ENCODE measurements at regions not wholly inside any gene's neighbourhood (a gene's known extent, or its start where the extent isn't known, plus 50 kb on each side); places are given as distances from the start of the nearest gene placed in this dataset.

DNA sequence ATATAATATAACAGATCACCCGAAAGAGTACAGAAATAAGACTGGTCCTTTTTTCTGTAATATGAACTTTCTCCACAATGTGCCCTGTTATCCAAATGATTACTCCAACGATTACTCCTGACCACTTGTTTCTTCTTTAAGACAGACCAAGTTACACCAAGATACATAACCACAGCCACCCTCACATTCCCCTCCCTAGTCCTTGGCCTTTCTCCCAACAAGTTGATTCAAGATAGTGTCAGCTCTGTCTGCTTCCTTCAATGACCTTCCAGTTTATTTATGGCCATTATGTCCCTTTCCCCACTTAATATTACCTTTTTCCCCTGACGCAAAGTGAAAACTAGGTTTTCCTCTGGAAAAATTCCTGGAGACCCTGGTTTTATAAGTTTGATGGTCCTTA lies 397.2 kb downstream of the FAM47B start:
- Histone ChIP-seq H3K27me3 (ENCODE audit: control insufficient read depth, insufficient read depth, low read length) (no peaks in the 10 kb centered on the region), H3K27ac (no peak overlapping the region), H2AFZ (no peak overlapping the region), H3K36me3 (ENCODE audit: control insufficient read depth, insufficient read depth, low read length) (no peaks in the 10 kb centered on the region), H3K4me1 (no peaks in the 10 kb centered on the region), H3K9ac (no peak overlapping the region), H3K9me3 (ENCODE audit: control insufficient read depth, low read length) (no peaks in the 10 kb centered on the region), H3K4me3 (ENCODE audit: low read depth, low read length) (no peak overlapping the region), H3K79me2 (no peaks in the 10 kb centered on the region), H3K4me2 (ENCODE audit: low read length) (no peak overlapping the region)
- no peak for TF ChIP-seq CTCF (IDR thresholded peaks at IDR 0.05)

- H3K36me3 ChIP-seq (ENCODE audit: control insufficient read depth, insufficient read depth, low read length): no peaks in the 10 kb centered on the region
- H3K4me2 ChIP-seq (ENCODE audit: low read length): no peak overlapping the region
- H3K4me3 ChIP-seq (ENCODE audit: low read depth, low read length): no peak overlapping the region
- TF ChIP-seq CTCF (IDR thresholded peaks at IDR 0.05): no peak
- no peak overlapping the region for H3K27ac ChIP-seq
- no peak overlapping the region for H3K9ac ChIP-seq
- no peaks in the 10 kb centered on the region for H3K4me1 ChIP-seq
- H3K27me3 ChIP-seq (ENCODE audit: control insufficient read depth, insufficient read depth, low read length): no peaks in the 10 kb centered on the region
- no peaks in the 10 kb centered on the region for H3K9me3 ChIP-seq (ENCODE audit: control insufficient read depth, low read length)
- H3K79me2 ChIP-seq: no peaks in the 10 kb centered on the region
- H2AFZ ChIP-seq: no peak overlapping the region
These were observed 397.9 kb downstream of the FAM47B start for GRCh38 chrX:35340465-35340864.

GRCh38 chrX:35351212-35351611 lies 408.6 kb downstream of the FAM47B start:
- Histone ChIP-seq H3K9ac (no peak overlapping the region), H3K9me3 (ENCODE audit: control insufficient read depth, low read length) (no peaks in the 10 kb centered on the region)

DNA sequence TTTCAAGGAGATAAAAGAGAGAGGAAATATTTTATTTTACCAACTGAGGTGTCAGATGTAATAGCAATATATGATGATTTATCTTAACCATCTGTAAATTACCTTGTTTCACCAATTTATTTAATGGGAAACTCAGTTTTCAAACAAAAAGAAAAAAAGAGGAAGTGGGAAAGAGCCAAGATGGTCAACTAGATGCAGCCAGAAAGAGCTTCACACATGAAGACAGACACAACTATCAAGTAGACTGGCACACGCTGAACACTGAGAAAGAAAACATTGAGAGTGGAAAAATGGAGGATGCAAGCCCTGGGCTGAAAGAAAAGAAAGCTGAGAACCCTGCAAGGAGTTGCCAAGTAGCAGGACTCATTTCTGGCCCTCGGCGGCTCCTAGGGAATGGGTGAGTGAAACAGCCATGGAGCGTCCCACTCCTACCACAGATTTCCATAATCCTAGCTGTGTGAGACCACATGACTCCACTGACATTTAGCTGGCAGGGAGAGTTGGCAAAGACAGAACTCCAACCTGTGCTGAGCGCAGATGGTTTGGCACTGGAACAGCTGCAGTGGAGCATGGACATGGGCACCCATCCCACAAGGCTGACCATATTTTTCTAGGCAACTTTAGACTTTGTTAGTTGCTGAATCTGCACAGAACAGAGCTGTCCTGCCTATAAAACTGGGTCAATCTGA lies 409.3 kb downstream of the FAM47B start:
- no peak overlapping the region for H3K4me2 ChIP-seq (ENCODE audit: low read length)
- H2AFZ ChIP-seq: no peak overlapping the region
- H3K4me3 ChIP-seq (ENCODE audit: low read depth, low read length): no peak overlapping the region
- TF ChIP-seq CTCF (IDR thresholded peaks at IDR 0.05): no peak
- no peak overlapping the region for H3K27ac ChIP-seq
- no peak overlapping the region for H3K9ac ChIP-seq
- H3K9me3 ChIP-seq (ENCODE audit: control insufficient read depth, low read length): no peaks in the 10 kb centered on the region
- H3K36me3 ChIP-seq (ENCODE audit: control insufficient read depth, insufficient read depth, low read length): no peaks in the 10 kb centered on the region
- H3K79me2 ChIP-seq: no peaks in the 10 kb centered on the region
- no peaks in the 10 kb centered on the region for H3K27me3 ChIP-seq (ENCODE audit: control insufficient read depth, insufficient read depth, low read length)
- no peaks in the 10 kb centered on the region for H3K4me1 ChIP-seq

More at GRCh38 chrX:35351212-35351611, 408.6 kb downstream of the FAM47B start:
- Histone ChIP-seq H3K4me2 (ENCODE audit: low read length) (no peak overlapping the region), H2AFZ (no peak overlapping the region), H3K36me3 (ENCODE audit: control insufficient read depth, insufficient read depth, low read length) (no peaks in the 10 kb centered on the region), H3K27ac (no peak overlapping the region), H3K4me3 (ENCODE audit: low read depth, low read length) (no peak overlapping the region), H3K27me3 (ENCODE audit: control insufficient read depth, insufficient read depth, low read length) (no peaks in the 10 kb centered on the region), H3K79me2 (no peaks in the 10 kb centered on the region), H3K4me1 (no peaks in the 10 kb centered on the region)
- no peak for TF ChIP-seq CTCF (IDR thresholded peaks at IDR 0.05)

GRCh38 chrX:35357656-35358055 lies 415.1 kb downstream of the FAM47B start:
- Histone ChIP-seq H2AFZ (no peak overlapping the region), H3K36me3 (ENCODE audit: control insufficient read depth, insufficient read depth, low read length) (no peaks in the 10 kb centered on the region), H3K4me1 (no peaks in the 10 kb centered on the region), H3K27me3 (ENCODE audit: control insufficient read depth, insufficient read depth, low read length) (no peaks in the 10 kb centered on the region), H3K4me2 (ENCODE audit: low read length) (no peak overlapping the region), H3K79me2 (no peaks in the 10 kb centered on the region), H3K9me3 (ENCODE audit: control insufficient read depth, low read length) (no peaks in the 10 kb centered on the region), H3K9ac (no peak overlapping the region), H3K4me3 (ENCODE audit: low read depth, low read length) (no peak overlapping the region), H3K27ac (no peak overlapping the region)
- no peak for TF ChIP-seq CTCF (IDR thresholded peaks at IDR 0.05)

Measured in parathyroid adenoma (tissue), 2 donors.